Globus pallidus (tissue), 1 donor: ENCODE measurements at regions not wholly inside any gene's neighbourhood (a gene's known extent, or its start where the extent isn't known, plus 50 kb on each side); places are given as distances from the start of the nearest gene placed in this dataset.

Experiments used
- DNase-seq: peaks from one replicate; pipeline ENCODE4 v3.0.0-alpha.2; 2015; ENCODE audit warnings: low spot score

DNA sequence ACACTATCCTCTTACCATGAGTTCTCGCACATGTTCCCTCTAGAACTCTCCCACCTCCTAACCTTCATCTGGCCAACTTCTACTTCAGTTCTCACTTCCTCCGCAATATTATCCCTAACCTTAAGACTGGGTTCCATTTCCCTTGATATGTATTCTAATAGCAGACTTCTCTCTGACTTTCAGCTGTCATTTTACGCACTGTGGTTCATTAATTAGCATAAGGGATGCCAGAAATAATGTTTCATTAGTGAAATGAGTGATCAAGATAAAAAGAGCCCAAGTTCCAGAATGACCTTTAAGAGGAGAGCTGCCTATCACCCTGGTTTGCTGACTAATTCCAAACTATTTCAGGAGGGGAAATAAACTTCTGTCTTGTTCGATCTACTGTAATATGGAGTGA, 108.6 kb upstream of the CCDC150 start:
- no peak for DNase-seq

DNA sequence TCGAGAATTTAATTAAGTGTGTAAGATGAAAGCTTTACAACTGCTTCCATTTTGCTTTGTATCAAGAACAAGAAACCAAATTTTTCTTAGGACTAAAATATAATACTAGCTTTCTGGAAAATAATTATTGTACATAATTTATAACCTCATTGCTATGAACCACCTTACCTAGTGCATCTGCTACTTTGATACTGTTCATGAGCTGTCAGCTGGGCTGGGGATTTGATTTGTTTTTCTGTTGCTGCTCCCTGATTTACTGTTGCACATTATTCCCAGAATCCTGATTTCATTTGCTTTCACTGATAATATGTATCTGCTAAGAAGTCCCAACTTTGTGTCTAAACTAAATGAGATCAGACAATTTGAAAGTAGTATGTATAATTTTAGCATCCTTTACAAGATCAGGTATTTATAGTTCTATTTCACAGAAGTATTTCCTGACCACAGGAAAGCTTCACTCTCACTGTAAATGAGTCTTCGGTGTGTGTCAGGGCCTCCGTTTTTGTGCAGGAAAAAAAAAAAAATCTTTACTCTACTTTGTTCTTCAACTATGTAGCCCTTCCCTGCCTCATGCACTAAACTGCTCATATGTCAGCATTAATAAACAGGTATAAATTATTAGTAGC, 105.6 kb upstream of the CCDC150 start:
- no peak for DNase-seq

DNA sequence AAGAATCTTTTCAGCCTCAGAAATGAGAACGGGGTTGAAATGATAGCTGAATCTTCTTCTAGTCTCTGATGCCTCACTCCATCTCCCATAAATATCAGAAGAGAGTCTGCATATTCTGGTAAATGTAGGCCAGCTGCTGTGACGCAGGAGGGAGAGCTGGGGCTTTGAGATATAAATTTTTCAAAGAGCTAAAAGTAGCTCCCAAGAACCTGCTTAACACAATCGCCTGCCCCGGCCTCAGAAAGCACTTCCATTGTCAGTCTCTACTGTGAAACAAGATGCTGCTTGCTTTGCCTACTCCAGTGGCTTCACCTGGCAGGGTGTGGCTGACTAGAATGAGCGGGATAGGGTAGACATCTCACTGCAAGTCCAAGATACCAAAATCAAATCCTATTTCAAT, 105.0 kb upstream of the CCDC150 start:
- DNase-seq, result peak; percentile 24

DNA sequence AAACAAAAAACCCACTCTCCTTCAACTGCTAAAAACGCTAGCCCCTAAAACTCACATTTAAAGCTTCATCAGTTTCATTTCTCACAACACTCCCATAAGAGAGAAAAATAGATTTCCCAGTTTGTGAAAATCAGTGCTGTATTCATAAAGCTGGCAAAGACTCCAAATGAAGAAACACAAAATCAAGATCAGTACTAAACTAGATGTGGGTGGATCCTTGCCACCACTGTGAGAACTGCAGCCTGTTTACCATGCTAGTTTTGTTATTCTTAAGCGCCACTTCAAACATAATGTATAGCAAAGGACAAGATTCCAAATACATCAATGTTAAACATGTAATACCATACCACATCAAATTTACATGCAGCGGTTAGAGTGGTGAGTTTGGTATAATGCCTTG, 104.5 kb upstream of the CCDC150 start:
- no peak for DNase-seq

DNA sequence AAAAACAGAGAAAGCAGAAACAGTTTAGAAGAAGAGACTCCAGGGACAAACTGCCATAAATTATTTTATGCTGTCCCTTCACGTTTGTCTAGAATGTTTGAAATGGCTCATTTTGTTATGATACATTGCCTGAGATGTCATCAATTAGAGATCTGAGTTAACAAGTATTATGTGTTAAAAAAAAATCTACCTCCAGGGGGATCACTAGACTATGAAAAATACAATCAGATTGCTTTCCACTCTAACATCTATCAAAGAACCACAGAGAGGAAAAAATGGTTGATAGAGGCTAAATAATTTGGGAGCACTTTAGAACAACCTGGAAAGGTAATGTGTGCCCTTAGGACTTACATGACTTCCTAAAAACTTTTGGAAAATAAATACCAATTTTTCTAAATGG, 103.8 kb upstream of the CCDC150 start:
- peak; percentile 38 for DNase-seq

DNA sequence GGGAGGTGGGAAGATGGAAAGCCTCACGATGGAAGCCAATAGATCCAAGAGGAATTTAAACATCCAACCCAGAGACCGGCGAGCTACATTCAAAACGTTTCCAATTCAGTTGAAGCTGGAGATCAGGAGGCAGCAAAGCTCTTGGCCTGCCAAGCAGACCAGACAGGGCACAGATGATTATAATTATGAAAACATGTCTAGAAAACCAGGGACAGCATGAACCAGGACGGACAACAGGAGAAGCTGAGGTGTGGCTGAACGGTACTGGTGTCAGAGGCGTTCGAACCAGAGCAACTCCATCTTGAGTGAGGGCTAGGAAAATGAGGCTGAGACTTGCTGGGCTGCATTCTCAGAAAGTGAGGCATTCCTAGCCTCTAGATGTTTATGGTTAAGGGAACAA, 102.2 kb upstream of the CCDC150 start:
- no peak for DNase-seq

DNA sequence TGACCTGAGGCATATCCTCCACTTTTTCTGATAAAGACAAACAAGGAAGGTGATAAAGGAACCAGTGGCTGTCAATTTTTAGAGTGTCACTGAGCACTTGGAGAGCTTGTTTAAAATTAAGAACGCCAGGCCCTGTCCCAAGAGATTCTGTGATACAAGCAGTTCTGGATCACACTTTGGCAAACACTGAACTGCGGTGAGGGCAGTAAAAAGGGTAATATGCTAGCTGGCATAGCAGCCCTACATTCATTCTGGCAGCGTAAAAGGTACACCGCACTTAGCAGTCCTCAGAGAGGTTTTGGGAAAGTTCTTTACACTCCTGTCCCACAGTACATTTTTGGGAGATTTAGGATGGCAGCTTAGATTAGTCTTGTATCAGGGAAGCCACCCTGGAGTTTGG, 101.3 kb upstream of the CCDC150 start:
- no peak for DNase-seq

DNA sequence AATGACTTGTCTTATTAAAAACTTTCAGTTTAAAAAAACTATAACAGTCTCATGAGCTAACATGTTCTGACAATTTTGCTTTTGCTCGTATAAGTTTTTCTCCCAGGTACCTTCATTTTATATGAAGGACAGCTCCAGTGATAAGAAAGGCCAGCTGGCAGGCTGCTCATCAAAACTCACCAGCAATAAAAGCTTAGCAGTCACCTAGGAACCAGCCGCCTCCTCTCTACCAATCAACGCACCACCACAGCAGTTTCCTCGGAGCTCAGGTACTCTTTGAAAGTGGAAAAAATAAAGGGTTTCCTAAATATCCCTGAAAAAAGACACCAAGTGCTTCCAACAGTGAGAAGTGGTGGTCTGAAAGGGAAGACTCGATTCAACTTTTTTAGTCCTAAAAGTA, 100.9 kb upstream of the CCDC150 start:
- DNase-seq, result no peak

DNA sequence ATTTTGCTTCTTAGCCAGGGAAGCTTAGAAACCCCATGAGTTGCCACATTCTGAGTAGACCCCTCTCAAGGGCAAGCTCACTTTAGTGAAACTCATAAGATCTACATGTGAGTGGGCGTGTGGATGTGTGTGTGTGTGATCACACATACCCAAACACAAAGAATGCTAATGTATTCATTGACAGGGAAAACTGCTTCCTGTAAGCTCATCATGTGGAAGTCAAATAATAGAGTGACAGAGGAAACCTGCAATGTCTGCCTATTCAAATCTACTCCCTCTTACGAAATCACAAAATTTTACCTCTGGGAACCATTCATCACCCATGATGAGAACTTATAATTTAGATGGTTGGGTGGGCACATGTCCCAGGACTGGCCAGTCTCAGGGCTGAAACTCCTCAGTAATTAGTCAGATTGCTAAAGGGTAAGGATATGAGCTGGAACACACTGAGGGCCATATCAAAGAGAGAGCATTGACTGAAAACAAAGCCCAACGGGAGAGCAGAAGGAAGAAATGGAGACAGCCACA, 94.5 kb upstream of the CCDC150 start:
- no peak for DNase-seq

DNA sequence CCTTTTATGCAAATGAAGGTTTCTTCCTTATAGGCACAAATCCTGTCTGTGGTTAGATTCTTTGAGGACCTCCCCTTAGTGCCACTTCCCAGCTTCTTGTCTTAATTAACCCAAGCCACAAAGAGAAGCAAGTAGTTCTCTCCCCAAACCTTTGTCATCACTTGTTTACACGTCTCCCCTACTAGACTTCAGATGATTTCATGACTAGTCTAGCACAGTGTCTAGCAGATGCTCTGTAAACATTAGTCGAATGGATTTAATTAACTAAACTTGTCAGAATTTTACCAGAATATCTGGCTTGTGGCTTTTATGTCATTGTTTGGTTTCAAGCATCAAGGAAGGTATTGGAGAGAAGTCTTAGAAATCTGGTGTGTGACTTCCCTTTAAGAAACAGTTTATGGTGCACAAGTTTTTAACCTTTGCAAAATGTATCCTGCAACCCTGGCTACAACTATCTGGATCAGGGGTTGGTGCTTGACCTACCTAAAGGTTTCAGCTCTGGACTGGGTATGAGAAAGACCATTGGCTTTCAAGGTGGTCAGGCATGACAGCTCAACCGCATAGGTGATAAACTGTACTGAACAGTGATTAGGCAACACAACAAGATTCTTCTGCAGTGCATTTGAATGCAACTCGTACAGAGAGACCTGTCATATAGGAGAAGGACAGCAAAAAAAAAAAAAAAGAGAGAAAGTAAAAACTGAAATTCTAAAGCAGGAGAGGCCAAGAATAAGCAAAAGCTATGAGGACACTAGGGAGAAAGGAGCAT, 93.2 kb upstream of the CCDC150 start:
- no peak for DNase-seq

DNA sequence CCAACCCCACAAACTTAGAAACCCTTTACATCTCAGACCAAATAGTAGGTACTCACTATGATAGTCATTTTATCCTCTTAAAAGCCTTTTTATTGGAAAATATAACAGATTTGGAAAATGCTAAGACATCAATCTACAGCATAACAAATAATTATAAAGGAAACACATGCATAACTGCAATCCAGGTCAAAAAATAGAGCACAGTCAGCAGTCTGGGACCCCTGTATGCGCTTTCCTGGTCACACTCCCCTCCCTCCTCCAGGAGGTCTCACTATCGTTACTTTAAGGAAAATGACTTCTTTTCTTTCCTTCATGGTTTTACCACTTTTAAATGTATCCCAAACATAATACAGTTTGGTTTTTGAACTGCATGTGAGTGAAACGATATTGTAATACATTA, 90.5 kb upstream of the CCDC150 start:
- DNase-seq, result no peak

DNA sequence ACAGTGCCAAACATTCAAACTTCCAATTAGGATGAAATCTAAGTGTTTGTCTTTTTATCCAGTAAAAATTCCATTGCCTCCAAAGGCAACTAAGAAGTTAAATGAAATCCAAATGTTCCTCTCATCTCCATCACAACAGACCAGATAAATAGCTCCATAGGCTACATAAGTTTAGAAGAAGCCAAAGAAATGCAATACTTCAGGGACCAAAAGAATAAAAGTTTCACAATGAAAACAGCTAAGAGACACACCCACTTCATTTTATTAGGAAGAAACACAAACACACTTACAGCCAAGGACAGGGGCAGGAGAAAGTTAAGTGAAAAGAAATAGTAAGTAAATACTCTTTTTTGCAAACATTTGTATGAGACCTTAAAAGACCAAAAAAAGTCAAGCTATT, 88.5 kb upstream of the CCDC150 start:
- no peak for DNase-seq

DNA sequence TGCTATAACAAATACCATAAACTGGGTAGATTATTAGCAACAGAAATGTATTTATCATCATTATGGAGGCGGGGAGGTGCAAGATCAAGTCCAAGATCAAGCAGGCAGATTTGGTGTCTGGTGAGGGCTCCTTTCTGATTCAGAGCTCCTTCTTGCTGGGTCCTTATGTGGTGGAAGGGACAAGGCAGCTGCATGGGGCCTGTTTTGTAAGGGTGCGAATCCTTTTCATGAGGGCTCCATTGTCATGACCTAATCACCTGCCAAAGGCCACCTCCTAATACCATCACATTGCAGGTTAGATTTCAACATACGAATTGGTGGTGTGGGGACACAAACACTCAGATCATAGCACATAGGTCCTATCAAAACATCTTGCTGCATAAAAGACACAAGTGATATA, 84.4 kb upstream of the CCDC150 start:
- no peak for DNase-seq

DNA sequence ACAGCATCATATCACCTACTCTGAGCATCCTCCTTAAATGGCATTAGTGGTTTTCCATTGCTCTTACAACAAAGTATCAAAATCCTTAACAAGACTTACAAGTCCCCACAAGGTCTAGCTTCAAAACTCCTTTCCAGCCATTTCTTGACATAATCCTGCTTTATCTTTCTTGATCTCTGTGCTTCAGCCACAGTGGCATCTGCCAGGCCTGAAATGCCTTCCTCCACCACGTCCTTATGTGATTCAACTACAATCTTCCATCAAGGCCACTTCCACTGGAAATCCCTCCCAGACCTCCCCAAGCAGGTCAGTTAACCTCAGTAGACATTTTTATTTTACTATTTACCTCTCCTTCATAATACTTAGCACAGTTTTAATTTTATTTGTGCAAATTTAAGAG, 83.8 kb upstream of the CCDC150 start:
- no peak for DNase-seq

DNA sequence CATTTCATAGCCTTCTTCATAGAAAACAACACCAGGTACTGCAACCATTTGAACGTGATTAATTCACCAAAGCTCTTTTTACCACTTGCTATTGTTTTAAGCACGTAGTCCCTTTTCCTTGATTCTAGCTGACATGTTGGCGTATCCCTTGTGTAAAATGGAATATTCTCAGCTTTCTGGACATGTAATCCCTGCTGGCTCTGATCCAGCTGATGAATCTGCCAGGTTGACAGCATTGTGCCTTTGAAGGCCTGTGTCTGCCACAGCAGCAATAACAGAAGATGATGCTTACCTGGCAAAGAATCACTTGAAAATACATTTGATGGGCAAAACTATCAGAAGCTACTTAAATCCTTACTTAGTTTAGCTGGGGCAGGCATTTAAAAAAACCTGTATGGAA, 81.0 kb upstream of the CCDC150 start:
- DNase-seq, result no peak

DNA sequence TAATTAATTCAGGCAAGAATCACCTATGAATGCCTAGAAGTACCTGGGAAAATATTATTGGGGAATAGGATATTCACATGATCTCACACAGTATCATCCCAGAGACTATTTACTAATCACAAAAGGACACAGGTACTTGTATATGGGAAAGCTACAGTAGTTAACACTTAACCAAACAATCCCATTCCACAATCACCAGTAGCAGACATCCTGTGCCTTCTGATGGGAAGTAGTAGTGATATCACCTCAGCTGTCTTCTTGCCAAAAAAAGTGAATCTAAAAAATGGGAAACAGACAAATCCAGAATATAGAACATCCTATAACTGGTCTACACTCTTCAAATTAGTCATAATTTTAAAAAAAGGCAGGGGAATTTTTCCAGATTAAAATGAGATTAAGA, 75.6 kb upstream of the CCDC150 start:
- DNase-seq, result no peak

DNA sequence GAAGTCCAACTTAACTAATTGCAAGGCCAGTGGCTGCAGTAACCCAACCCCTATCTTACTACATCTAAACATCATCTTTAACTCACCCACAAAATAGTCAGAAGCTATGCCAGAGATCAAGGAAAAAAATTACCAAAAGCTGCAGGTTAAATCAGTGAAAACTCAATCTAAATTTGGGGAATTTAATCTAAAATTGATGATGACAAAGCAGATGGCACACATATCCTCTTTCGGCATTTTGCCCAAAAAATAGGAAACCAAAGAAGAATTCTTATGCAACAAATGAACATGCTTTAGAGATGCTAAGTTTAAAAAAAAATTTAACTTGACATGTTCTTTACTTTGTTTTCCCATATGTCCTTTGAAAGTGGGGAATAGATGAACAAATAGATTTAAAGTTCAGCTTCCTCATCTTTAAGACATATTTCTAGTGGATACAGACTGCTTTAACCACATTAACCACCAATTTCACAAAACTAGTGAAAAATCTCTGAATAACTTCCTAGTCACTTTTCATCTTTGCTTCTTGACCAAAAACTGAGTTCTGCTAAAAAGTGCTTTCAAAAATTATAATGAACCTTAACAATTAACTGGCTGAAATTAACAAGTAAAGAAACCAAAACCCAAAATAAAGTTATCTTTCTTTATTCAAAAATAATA, 74.3 kb upstream of the CCDC150 start:
- no peak for DNase-seq

DNA sequence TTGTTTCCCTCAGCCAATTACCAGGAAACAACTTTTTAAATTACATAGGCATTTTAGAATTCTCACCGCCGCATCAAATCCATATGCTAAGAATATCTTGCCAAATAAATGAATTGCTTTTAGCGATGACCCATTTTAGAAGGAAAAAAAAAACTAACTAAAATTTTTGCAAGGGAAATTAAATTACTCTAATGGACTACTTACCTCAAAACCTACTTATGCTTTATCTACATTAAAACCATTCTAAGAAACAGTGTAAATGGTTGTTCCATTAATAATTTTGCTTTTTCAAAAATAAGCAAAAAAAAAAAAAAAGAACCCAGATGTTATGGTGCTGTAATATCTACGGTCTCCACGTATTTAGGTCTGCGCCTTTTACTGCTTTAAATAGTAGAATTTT, 73.5 kb upstream of the CCDC150 start:
- no peak for DNase-seq

DNA sequence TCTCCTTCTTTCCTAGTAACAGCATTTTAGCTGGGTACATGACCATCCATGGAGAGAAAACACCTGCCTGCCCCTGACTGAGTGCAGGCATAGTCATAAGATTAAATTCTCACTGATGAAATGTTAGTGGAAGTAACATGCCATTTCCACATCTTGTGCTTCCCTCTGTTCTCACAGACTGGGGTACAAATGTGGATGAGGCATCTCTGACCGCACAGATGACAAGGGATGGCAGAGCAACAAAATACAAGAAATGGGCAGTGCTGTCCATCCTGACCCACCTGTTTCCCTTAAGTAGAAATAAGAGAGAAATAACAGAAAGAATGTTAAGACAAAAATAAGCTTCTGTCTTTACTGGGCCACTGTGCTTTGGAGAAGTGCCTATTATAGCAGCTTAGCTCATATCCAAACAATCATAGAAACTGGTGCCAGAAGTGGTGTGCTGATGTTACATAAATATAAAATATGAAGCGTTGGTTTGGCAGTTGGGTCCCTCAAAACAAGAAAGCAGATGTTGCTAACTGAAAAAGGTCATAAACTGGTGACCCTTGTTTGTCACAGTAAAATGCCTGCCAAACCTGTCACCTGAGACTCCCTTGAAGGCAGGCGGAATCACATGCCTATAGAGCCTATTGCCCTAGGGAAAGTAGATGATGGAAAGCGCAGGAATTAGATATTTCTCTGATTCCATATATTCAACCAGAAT, 72.4 kb upstream of the CCDC150 start:
- peak; percentile 43 for DNase-seq

DNA sequence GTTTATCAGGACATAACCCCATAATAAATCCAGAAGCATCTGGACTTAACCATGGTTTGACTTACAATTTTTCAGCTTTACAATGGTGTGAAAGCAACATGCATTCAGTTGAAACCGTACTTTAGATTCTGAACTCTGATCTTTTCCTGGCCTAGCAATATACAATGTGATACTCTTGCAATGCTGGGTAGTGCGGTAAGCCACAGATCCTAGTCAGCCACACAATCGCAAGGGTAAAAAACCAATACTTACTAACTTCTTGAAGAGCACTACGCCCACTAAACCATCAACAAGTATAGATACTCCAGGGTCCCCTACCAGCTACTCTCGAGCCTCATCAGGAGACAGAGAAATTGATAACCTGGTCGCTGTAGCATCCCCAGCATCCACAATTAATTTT, 71.0 kb upstream of the CCDC150 start:
- no peak for DNase-seq

DNA sequence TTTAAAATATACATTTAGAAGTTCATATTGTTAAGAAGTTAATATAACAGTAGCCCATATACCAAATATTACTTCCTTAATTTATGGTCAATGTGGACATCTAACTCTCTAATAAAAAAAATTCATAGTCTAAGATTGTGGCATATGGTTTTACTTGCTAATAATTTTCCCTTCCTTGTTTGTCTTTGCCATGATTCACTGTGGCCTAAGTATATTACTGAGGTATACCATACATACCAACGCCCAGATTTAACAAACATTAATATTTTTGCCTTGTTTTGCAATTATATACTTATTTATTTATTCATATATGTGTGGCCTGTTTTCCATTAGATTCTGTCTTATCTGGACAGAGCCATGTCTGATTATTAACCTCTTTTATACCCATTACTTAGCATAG, 54.6 kb upstream of the CCDC150 start:
- DNase-seq, result no peak

DNA sequence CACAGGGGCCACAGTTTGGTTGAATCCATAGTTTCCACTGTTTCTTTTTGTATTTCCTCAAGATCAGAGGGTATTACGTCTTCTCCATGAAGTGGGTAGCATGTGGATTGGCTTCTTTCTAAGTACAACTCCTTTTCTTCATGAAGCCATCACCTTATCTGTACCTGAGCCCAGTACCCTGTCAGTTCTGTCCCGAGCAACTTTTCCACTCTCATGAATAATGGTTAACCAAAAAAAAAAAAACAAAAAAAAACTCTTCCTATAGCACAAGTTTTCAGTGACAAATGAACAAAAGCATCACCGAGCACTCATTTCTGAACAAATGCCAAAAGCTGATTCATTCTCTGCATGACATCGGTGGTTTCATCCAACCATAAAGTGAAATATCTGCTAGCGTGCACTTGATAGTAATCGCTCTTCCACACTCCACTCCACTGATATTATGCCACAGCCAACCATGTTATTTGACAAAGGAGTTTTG, 53.0 kb upstream of the CCDC150 start:
- peak; percentile 79 for DNase-seq

DNA sequence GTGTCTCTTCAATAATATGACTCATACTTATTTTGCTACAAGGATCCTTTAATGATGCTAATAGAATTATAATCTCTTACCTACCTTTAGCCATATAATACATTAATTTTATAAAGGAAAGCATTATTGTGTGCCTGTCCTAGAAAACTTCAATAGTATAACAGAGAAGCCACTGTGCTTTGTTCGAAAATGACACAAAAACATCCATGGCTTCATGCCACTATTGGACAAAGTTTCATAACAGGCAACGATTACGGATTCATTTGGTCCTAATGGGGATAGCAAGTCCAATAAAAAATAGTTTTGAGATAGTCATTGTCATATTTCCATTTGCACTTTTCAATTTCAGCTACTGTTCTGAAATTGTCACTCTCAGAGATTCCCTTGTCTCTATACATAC, 52.5 kb upstream of the CCDC150 start:
- peak; percentile 88 for DNase-seq
